Fibroblast of the aortic adventitia (primary cell): ENCODE measurements at regions not wholly inside any gene's neighbourhood (a gene's known extent, or its start where the extent isn't known, plus 50 kb on each side); places are given as distances from the start of the nearest gene placed in this dataset.
A peak's percentile ranks its signal among the peaks of the same experiment; 100 is the strongest.

Experiments
- DNase-seq: peaks from one replicate; pipeline ENCODE4 v3.0.0-alpha.2; 2010; ENCODE audit warnings: low read depth
- H3K4me3 ChIP-seq: 2 replicates; pipeline ENCODE4 v1.5.1; 2011; ENCODE audit warnings: low read depth, mild to moderate bottlenecking, control low read depth, low read length, moderate library complexity
- CTCF ChIP-seq: IDR thresholded peaks from 2 replicates; pipeline ENCODE4 v1.5.1; 2011; ENCODE audit warnings: mild to moderate bottlenecking, low read length, control low read depth, inconsistent platforms; ENCODE audit not compliant: insufficient read depth

GRCh38 chrX:115957862-115958490, 212.6 kb upstream of the AGTR2 start:
- H3K4me3 ChIP-seq: no peak overlapping the region
- no peak for DNase-seq
- no peak for TF ChIP-seq CTCF

DNA sequence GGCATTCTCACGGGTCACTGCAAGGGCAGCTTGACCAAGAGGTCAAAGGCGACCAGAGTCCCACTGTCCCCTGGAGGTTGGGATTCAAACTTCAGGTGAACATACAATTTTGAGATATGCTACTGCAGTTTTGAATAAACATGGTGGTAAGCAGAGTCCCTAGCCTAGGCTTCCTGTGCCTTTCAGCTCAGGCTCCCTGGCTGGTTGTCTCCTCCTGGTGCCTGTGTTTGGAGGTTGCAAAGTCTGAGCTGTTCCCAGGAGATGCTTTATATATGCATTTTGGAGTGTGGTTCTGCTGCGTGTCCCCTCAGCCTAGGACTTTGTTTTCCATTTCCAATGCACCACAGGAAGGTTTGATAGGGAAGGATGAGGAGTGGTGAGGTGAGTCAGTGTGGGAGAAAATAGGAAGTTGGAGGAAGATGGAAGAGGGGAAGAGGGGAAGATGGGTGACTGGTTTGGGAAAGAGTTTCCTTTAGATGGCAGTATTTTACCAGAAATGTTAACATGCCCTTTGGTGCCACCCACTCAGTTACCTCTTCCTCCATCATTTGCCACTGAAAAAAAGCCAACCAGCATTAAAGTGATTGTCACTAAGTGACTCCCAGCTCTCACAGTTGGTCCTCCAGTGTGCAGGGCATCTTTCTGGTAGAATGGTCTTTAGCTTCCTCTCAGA, 211.7 kb upstream of the AGTR2 start:
- H3K4me3 ChIP-seq: no peak overlapping the region
- TF ChIP-seq CTCF: no peak
- no peak for DNase-seq

DNA sequence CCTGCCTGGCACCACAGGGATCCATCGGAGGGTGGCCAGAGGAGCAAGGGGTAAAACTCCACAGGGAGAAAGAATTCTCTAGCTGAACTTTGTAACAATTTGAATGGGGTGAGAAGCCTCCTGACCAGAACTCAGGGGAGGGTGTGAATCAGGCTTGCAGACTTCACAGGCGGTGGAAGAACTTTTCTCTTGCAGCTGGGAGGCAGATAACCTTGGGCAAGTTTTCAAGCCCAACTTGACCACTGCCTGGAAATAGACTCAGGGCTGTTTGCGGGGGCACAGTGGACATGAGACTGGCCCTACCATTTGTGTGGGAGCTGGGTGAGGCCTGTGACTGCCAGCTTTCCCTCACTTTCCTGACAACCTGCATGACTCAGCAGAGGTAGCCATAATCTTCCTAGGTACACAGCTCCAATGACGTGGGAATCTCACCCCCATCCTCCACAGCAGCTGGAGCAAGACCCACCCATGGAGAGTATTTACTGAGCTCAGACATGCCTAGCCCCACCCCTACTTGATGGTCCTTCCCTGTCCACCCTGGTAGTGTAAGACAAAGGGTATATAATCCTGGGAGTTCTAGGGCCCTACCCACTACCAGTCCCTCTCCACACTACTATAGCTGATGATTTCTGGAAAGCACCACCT, 210.0 kb upstream of the AGTR2 start:
- no peak overlapping the region for H3K4me3 ChIP-seq
- TF ChIP-seq CTCF: no peak
- no peak for DNase-seq

- TF ChIP-seq CTCF: no peak
- H3K4me3 ChIP-seq: peak overlapping the region; percentile 28
- DNase-seq: peak; percentile 18
These were observed 203.6 kb upstream of the AGTR2 start for GRCh38 chrX:115966920-115967319.

DNA sequence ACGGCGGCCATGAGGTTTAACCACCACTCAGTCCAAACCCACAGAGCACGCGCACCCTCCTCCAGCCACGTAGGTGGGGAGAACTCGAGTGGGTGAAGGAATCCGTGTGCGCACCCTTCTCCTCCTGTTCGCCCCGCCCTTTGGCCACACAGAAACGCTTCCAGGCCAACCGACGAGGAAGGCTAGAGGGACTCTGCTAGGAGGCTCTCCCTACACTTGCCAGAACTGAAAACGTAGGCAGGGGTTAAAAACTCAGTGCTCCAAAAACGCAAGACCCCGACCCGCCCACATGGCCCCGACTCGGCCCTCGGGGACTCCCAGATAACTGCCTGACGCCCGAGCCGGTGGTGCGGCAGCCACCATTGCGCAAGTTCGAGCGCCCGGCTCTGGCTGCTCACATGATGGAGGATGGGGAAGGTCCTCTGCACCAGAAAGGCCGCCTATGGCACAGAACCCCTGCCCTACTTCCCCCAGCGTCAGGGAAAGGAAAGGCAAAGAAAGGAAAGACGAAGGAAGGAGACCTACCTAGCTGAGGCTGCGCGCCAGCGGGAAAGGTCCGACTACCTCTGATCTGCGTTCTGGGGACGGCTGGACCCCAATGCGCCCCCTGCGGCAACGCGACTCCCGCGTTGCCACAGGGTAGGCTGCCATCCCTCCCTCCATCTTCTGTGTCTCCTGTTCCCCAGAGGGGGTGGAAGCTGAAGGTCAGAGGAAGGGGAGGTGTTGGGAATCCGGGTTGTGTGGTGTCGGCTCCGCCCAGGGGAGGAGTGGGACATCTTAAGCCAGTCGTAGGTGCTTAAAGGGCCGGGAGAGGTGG, 201.9 kb upstream of the AGTR2 start:
- peak; percentile 10 for TF ChIP-seq CTCF
- DNase-seq: peak; percentile 39
- peak overlapping the region; percentile 68 for H3K4me3 ChIP-seq

DNA sequence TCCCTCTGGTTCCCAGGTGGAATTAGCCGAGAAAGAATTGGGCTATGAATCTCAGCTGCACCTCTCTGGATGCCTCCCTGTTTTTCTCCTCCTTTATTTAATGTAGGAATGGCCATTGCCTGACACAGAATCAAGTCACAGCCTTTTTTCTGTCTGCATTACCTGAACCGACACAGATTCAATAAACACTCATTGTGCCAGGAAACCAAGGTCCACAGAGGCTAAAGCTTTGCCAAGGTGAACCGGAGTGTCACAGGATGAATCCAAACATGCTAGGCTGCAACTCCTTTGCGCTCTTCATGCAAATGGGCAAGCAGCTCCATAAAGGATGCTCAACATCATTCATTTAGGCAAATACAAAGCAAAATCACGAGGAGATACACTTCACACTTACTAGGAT, 199.8 kb upstream of the AGTR2 start:
- no peak for DNase-seq
- H3K4me3 ChIP-seq: no peak overlapping the region
- no peak for TF ChIP-seq CTCF
